ENCODE measurements at regions not wholly inside any gene's neighbourhood (a gene's known extent, or its start where the extent isn't known, plus 50 kb on each side); places are given as distances from the start of the nearest gene placed in this dataset.

DNA sequence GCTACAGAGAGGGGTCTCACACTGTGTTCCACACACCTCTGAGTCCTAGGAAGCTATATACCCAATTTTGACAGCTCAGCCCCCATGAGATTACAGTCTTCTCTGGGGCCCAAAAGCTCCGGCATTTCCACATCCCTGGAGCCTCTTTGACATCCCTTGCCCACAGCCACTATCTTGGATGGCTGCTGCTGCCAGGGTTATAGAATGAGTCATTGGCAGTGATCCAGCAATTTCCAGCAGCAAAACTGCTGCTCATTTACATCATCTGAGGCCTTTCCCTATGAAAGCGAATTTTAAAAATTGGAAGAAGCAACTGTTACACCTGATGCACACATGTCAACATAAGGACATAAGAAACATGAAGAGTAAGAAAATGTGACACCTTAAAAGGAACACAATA, 590.7 kb downstream of the MEI4 start:
- TF ChIP-seq, protein P1, sequence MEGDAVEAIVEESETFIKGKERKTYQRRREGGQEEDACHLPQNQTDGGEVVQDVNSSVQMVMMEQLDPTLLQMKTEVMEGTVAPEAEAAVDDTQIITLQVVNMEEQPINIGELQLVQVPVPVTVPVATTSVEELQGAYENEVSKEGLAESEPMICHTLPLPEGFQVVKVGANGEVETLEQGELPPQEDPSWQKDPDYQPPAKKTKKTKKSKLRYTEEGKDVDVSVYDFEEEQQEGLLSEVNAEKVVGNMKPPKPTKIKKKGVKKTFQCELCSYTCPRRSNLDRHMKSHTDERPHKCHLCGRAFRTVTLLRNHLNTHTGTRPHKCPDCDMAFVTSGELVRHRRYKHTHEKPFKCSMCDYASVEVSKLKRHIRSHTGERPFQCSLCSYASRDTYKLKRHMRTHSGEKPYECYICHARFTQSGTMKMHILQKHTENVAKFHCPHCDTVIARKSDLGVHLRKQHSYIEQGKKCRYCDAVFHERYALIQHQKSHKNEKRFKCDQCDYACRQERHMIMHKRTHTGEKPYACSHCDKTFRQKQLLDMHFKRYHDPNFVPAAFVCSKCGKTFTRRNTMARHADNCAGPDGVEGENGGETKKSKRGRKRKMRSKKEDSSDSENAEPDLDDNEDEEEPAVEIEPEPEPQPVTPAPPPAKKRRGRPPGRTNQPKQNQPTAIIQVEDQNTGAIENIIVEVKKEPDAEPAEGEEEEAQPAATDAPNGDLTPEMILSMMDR (conservative IDR thresholded peaks at IDR 0.05; ENCODE audit: low read depth, low read length), result no peak
- no peak for TF ChIP-seq POLR2A (IDR thresholded peaks at IDR 0.05; ENCODE audit: low read depth, low read length)
- TF ChIP-seq USF2 (IDR thresholded peaks at IDR 0.05; ENCODE audit: low read depth, low read length), result no peak
- TF ChIP-seq MAFK (IDR thresholded peaks at IDR 0.05; ENCODE audit: low read depth, low read length), result no peak
- TF ChIP-seq RAD21 (IDR thresholded peaks at IDR 0.05; ENCODE audit: low read length), result no peak
- TF ChIP-seq FOS (IDR thresholded peaks at IDR 0.05; ENCODE audit: low read depth, low read length), result no peak
- no peak for TF ChIP-seq SMC3 (IDR thresholded peaks at IDR 0.05; ENCODE audit: low read depth, low read length)
- no peak for TF ChIP-seq CHD1 (IDR thresholded peaks at IDR 0.05; ENCODE audit: low read depth, low read length)
- no peak for TF ChIP-seq RFX5 (IDR thresholded peaks at IDR 0.05; ENCODE audit: low read depth, low read length)
- TF ChIP-seq CEBPB (IDR thresholded peaks at IDR 0.05; ENCODE audit: low read depth, low read length), result no peak
- no peak for TF ChIP-seq RCOR1 (IDR thresholded peaks at IDR 0.05; ENCODE audit: insufficient replicate concordance, low read length)
- TF ChIP-seq MXI1 (IDR thresholded peaks at IDR 0.05; ENCODE audit: borderline replicate concordance, low read depth, low read length), result no peak

Measured in IMR-90 (cell line).